Stimulated activated CD4-positive, alpha-beta T cell treated with anti-CD3 and anti-CD28 coated beads, Interleukin-12 subunit alpha, Interleukin-12 subunit beta, amount 100 ng/mL, for 4 hours (primary cell): ENCODE measurements at regions not wholly inside any gene's neighbourhood (a gene's known extent, or its start where the extent isn't known, plus 50 kb on each side); places are given as distances from the start of the nearest gene placed in this dataset.
"Not testable (repeated sequence)": the region's sequence is repeated elsewhere in the genome, so short reads cannot be mapped to it uniquely, and the experiment has no call there.

ENCODE experiments used
- DNase-seq: peaks from one replicate; pipeline ENCODE4 v3.0.0-alpha.2; 2020

DNA sequence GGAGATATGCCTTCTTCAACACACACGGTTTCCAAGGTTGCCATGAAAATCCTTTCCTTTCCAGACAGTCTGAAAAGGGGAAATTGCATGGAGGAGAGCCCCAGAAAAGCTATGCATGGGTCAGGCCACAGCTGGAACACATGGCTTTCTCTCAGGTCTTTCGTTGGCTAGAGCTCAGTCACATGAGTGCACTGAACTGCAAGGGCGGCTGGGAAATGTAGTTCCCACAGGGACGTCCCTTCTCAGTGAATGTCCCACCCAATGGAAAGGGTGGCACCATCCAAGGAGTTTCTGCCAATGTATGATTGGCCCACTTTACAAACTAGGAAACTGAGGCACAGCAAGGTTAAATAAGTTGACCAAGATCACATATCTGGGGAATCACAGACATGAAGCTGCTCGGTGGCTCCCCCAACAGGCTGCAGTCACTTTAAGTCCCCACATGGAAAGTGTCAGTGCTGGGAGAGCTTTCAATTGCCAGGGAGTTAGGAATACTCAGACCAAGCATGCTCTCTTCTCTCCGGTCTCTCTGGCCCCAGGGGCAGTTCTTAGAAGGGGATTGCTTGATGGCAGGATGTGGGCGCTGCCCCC, 571.3 kb downstream of the GLRX3 start:
- DNase-seq: no peak

DNA sequence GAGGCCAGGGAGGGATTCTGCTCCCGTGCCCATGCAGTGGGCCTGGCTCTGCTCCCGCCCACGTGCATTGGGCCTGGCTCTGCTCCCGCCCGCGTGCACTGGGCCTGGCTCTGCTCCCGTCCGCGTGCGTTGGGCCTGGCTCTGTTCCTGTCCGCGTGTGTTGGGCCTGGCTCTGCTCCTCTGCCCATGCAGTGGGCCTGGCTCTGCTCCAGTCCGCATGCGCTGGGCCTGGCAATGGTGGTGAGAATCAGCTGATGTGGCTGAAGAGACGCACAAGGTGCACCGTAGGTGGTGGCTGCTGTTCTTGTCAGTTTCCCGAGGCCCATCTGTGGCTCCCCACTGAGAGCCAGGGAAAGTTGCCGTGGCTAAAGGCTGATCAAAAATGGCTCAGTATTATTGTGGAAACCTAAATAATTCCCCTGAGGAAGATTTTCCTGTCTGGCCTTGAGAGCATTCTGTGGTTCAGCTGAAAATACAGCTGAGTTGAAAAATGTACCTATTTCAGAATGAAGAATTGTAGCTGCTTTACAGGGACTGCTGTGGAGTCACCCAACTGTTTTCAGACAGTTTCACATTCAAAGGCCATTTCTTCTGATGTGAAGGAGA, 572.4 kb downstream of the GLRX3 start:
- no peak for DNase-seq

DNA sequence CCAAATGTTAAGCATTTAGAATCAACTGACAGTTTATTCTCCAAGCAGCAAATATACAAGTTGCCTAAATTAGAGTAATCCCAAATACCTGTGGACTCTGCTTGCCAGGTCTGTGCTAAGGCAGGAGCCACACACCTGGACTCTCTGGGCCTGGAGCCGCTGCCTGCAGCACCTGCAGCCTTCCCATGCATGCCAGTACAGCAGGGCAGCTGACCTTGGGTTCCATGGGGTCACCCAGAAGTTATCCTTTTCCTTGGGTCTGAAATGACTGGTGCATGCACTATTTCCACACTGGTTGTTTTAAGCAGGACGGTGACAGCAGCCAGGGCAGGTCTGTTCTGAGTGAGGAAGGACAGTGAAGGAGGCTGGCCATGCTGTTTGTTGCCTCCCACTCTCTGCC, 573.2 kb downstream of the GLRX3 start:
- no peak for DNase-seq

DNA sequence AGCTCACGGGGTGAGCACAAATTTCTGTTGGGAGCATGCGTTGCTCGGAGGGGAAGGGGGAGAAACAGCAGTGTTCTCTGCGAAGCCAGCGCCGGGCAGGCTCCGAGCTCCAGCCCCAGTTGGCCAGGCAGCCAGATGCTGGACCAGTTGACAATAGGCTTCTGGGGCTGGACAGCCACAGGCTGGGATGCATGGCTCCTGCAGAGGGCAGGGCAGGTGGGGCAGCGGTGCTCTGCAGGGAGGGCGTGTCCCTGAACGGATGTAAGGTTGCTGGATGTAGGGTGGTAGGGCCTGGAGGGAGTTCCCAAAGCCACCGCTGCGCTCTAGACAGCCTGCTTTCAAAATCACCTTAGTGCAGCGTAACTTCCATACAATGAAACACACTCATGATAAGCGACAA, 574.9 kb downstream of the GLRX3 start:
- DNase-seq: no peak

DNA sequence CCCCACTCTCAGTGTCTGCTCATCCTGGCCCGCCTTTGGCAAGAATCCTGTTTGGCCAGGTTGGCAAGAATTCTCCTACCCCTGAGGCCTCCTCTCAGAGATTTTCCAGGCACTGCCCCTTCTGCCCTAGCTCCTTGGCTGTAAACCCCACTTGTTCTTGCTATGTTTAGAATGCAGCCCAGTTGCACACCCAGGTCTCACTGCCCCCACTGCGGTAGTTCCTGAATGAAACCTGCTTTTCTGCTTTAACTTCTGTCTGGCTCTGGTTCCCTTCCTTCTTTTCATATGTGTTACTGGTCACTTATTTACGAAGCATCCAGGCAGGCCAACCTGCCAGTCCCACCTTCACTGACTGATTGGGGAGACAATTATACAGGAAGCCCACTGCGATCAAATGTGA, 576.9 kb downstream of the GLRX3 start:
- no peak for DNase-seq

DNA sequence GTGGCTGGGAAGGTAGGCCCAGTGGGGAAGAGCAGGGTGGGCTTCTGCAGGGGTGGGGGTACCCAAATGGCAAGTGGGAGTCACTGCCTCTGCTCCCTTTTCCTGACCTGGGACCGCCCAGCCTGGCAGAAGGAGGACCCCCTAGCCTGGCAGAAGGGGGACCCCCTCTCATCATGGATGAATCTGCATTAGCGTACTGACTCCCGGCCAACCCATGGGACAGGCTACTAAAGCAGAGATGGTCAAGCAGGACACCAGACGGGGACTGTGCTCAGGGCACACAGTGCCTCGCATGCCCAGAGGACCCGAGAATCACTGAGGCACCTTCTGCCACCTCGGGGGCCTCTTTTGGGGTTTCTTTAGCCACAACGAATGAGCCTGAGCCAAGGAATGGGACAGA, 577.5 kb downstream of the GLRX3 start:
- no peak for DNase-seq

DNA sequence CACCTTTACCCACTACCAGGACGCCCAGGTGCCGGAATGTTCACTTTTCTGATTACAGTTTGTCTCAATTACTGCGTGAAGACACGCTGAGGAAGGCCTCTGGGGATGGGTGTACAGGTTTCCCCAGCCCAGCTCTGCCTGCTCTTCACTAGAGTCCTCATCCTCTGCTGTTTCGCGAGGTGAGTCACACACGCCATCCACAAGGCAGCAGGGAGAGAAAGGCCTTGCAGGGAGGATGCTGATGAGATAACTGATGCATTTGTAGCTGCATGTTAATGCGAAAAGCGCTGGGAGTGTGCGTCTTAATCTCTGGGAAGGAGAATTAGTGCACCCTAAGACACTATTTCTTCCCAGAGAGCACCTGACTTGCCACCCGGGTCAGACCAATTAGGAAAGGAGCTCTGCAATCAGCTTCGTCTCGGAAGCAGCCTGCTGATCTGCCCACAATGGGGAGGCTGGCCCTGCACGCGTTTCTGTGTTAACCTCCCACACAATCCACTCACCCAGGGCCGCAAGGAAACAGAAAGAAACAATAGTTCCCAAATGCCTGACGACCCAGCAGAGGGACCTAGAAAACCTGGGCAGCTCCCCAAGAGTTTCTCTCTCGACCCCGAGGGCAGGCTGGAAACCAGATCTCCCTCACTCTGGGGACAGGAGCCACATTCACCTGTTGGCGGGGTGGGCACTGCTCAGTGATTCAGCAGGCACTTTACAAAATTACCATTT, 578.7 kb downstream of the GLRX3 start:
- no peak for DNase-seq

DNA sequence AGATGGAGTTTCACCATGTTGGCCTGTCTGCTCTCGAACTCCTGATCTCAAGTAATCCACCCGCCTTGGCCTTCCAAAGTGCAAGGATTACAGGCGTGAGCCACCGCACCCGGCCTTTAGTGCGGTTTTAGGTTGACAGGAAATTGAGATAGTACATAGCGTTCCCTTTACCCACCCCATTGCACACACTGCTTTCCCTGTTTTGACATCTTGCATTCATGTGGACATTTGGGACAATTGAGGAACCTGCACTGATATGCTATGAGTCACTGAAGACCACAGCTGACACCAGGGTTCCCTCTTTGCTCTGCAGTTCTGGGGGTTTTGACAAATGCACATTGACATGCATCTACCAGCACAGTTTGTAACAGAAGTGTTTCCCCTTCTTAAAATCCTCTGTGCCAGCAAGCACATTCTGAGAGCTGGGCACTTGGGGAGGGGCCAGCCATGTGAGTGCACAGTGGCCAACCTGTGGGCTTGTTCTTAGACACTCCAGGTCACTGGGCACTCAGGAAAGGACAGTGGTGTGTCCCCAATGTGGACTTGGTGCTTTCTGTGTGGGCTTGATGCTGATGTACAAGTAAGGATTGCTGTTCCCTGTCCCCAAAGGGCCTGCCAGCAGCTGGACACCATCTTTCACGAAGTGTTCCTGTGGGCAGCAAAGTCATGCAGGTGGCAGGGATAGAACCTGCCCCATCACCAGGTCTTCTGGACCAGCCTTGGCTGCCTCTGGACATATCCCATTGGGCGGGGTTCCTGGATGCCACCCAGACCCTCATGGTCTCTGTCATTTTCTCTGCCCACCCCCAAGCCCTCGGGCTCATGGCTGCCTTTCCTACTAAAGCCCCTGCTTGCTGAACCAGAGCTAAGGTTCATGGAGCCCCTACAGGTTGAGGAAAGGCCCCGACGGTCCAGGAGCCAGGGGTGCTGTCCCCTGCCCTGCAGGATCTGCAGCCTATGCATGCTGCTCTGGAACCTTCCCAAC, 579.8 kb downstream of the GLRX3 start:
- DNase-seq: no peak

DNA sequence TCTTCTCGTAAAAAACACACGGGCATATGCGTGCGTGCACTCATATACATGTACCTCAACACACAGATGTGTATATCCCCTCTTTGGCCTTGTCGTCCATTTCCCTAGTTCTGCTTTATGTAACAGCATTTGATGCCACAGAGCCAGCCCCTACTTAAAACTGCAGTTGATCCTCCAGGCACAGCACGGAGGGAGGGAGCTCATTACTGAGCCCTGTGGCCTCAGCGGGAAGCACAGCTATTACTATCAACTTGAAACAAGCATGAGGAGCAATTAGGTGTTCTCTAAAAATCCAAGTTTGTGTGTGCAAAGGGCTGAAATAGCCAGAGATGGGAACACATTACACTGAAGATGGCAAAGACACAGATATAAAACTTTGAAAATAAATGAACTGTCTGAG, 580.9 kb downstream of the GLRX3 start:
- DNase-seq: no peak

DNA sequence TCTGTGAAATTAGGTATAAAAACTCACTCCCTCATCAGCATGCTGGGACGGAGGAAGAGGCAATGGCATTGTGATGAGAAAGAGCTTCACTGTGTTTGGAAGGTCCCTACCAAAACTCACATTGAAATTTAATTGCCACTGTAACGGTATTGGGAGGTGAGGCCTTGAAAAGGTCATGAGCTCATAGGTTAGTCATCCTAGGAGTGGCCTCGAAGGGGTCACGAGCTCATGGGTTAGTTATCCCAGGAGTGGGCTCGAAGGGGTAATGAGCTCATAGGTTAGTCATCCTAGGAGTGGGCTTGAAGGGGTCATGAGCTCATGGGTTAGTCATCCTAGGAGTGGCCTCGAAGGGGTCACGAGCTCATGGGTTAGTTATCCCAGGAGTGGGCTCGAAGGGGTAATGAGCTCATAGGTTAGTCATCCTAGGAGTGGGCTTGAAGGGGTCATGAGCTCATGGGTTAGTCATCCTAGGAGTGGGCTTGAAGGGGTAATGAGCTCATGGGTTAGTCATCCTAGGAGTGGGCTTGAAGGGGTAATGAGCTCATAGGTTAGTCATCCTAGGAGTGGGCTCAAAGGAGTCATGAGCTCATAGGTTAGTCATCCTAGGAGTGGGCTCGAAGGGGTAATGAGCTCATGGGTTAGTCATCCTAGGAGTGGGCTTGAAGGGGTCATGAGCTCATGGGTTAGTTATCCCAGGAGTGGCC, 582.7 kb downstream of the GLRX3 start:
- DNase-seq: not testable (repeated sequence)

DNA sequence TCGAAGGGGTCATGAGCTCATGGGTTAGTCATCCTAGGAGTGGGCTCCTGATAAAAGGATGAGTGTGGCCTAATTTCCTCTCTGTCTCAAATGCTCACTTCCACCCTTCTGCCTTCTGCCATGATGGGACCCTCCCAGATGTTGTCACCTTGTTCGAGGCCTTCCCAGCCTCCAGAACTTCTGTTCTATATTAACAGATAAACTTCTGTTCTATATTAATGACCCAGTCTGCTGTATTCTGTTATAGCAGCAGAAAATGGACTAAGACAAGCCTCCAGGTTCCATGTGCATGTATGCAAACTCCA, 583.2 kb downstream of the GLRX3 start:
- DNase-seq: no peak

DNA sequence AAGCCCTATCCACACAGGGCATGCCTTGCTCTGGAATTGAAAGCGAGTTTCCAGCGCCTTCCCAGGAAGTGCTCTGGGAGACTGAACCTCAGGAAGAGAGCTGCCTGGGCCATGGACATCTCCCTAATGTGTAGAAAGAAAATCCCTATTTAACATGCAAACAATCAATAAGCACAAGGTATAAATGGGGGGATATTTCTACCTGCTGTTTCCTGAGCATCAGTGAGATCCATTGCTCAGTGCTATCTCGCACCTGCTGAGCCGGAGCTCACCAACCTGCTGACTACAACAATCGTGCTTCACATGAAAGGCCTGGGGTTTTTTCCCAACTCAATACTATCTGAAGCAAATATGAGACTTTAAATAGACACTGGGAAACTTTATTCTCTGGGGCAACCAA, 584.0 kb downstream of the GLRX3 start:
- no peak for DNase-seq

DNA sequence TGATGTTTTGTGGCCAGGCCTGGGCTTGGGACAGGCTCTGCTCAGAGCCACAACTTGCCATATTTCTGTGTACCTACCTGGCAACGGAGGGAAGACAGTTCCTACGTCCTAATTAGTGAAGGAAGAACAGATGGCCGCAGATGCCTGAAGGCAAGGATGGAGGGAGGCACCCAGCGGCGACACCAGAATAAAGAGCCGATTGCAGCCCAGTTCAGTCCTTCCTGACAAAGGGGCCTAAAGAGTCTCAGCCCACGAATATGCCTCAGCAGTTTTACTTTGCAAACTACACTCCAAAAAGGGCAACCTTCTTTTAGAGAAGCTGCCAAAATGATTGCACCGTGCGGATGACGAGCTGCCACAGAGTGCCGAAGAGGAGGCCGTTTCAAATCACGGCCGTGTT, 585.8 kb downstream of the GLRX3 start:
- DNase-seq: no peak

DNA sequence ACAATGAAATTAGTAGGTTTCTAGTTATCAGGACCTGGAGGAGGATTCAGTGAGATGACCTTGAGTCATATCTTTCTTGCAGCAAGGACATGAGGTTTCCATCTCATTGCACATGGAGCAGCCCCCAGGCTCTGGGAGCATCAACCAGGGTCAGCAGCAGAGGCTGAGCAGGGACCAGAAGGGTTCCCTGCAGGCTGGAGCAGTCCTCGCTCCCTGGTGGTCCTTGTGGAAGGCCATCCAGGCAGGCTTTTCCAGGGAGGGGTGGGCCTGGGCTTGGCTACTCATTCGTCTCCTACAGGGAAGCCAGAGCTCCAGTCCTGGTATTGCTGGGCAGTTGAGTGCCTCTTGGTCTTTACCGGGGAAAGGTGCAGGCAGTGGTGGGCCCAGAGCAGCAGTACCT, 587.5 kb downstream of the GLRX3 start:
- no peak for DNase-seq

DNA sequence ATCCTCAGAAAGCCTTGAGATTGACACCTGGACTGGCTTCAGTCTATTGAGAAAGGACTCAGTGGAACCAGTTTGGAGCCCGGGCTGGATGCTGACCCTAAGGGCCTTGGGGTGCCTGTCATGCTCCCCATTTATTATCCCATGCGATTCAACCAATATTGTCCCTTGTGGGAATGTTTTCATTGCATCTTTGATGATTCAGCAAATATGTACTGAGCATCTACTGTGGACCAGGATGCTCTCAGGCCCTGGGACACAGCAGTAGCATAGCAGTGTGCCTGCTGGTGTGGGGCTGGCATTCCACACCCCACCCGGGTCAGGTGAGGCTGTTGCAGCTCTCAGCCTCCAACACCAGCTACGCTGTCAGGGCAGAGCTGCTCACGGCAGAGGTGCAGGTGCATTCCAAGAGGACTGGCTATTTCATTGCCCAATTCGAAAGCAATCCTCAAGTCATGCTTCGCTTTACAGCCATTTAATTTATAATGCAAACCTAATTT, 586.0 kb downstream of the TCERG1L start:
- DNase-seq: no peak

DNA sequence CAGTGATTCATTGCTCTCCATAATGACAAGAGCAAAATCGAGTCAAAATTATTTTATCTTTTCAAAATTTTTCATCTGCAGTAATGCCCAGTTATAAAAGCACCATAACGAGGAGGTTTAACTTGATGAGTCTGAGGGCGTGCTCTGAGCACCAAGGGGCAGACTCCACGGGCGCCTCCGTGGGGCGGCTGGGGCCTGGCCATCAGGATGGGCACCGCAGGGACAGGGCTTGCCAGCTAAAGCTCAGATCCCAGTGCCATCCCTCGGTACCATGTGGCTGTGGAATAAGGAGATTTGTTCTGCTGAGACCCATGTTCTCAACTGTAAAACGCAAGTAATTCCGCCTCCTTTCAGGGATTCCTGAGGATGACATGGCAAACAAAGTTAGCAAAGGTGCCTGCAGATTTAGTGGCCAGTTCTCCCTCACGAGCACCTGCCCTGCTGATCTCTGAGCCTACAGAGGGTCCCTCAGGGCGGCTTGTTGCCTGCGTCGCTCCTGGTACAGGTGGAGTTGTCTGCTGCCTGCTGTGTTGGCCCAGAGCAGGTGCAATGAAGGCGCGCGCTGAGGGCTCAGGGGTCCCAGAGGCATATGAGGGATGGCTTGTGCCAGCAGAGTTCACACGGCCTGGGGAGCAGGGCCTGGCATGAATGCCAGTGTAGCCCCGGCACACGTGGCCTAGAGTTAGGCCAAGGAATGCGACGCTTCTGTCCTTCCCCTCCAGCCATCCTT, 584.4 kb downstream of the TCERG1L start:
- DNase-seq: no peak

DNA sequence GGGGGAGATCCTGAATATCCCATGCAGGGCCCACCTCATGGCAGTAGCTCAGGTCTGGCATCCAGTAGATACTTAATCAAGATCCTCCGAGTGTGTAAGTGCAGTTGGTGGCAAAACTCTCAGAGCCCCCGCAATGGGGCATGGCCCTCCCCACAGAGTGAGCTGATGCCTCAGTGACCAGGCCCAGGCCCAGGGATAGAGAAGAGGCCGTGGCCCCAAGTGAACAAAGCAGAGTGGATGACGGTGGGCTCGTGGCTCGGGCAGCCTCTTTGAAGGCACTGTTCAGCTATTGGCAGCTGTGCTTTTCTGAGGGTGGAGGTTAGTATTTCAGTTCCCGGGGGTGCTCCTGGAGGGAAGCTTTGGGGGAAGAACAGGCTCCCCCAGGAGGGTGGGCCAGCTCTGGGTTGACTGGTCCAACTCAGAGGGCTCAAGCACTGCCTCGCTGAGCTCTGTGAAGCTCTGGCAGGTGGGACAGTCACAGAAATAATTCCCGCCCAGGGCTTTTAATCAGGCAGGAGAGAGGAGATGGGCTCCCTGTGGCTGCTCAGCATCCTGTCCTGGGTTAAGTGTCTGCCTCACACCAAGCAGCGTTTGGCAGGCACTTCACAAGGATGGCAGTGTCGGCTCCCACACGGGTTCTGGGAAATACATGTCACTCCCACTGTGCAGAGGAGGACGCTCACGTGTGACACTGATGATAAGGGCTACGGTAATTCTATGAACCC, 583.6 kb downstream of the TCERG1L start:
- no peak for DNase-seq

DNA sequence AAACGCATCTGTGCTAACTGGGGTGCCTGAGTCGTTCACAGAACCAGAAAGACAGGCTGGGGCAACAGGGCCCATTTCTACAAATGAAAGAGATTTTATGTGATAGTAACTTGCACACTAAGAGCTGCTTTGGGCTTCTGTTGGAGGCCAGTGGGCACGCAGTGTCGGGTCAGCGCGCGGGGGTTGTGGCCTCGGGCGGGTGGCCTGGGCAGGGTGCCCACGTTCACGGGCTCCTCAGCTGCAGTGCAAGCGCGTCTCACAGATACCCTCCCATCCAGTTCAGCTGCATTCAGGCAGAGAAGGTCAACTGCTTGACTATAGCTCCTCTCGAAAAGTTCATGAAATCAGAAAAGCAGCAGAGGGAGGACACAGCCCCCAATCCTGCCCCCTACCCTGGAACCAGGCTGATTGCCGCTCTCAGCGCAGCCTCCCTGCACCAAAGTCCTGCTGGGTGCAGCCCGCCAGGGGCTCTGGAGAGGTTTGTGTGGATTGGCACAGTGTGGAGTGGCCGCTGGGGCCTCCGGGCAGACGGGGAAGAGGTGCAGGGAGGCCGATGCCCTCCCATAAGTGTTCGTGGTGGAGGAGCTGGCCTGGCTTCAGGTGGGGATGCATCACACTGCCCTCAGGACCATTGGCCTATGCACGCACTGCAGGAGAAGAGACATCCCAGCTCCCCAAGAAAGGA, 582.8 kb downstream of the TCERG1L start:
- DNase-seq: no peak

DNA sequence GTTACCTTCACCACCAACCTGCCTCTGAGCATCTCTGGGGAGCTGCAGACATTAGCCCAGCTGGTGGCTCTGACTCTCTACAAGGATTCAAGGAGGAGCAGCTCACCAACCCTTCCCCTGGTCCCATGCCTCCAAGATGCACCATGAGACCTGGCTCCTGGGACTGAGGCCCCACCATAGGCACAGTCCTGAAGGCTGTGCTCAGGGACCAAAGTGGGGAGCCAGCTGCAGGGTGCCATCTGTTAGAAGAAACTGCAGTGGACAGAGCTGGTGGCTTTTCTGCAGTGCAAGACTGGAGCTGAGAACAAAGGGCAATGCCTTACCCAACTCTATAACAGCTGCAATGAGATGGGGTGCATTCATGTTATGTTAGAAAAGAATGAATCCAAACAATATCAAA, 581.6 kb downstream of the TCERG1L start:
- DNase-seq: no peak

DNA sequence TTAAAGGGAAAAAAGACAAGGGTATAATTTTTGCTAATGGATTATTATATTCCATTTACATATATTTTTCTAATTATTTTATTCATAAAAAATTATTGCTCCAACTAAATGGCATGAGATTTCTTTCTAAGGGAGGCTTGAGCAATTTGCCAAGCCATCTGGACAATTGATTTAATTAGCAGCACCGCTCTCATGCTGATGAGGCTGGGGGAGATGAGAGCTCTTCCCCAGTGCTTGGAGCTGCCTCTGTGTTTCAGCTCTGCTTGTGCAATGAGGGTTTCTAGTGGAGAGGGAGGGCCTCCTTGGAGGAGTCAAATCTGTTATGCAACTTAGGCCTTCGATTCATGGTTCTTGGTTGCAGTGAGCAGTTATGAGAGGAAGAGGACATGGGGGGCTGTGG, 574.3 kb downstream of the TCERG1L start:
- DNase-seq: no peak

DNA sequence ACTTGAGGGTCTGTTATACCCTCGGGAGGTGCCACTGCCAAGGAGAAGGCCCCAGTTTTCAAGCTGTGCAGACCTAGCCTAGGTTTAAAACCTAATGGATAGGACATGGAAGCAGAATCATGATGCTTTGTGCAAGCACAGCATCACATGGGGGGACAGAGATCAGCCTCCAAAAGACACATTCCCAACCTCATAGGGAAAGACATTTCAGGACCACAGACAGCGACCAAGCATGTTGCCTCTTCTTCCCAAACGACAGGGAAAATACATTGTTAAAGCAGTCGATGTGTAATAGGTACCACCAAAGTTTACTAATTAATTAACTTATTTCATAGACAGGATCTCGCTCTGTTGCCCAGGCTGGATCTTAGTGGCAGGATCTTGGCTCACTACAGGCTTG, 573.9 kb downstream of the TCERG1L start:
- no peak for DNase-seq
